Glomerular endothelial cell (primary cell): ENCODE measurements at regions not wholly inside any gene's neighbourhood (a gene's known extent, or its start where the extent isn't known, plus 50 kb on each side); places are given as distances from the start of the nearest gene placed in this dataset.

Source experiments
- DNase-seq: peaks from one replicate; pipeline ENCODE4 v3.0.0-alpha.2; 2011; ENCODE audit warnings: low read depth, low spot score; ENCODE audit errors: extremely low read depth

GRCh38 chr9:81841333-81841732, 86.9 kb upstream of the SPATA31D4 start:
- DNase-seq, result no peak

GRCh38 chr9:81844131-81844567, 84.1 kb upstream of the SPATA31D4 start:
- no peak for DNase-seq

- no peak for DNase-seq
These were observed 80.9 kb upstream of the SPATA31D4 start for GRCh38 chr9:81847181-81847915.

- DNase-seq, result peak; percentile 45
These were observed 79.8 kb upstream of the SPATA31D4 start for GRCh38 chr9:81848472-81848871.

GRCh38 chr9:81849631-81850259, 78.5 kb upstream of the SPATA31D4 start:
- no peak for DNase-seq

GRCh38 chr9:81850724-81851123, 77.5 kb upstream of the SPATA31D4 start:
- DNase-seq, result no peak

GRCh38 chr9:81851340-81851739, 76.9 kb upstream of the SPATA31D4 start:
- no peak for DNase-seq

- DNase-seq, result no peak
These were observed 75.4 kb upstream of the SPATA31D4 start for GRCh38 chr9:81852820-81853219.

- no peak for DNase-seq
These were observed 72.7 kb upstream of the SPATA31D4 start for GRCh38 chr9:81855538-81855937.

GRCh38 chr9:81858657-81859430, 69.4 kb upstream of the SPATA31D4 start:
- no peak for DNase-seq

- DNase-seq, result no peak
These were observed 67.6 kb upstream of the SPATA31D4 start for GRCh38 chr9:81860581-81860980.

GRCh38 chr9:81861644-81862043, 66.6 kb upstream of the SPATA31D4 start:
- no peak for DNase-seq

GRCh38 chr9:81868145-81868544, 60.1 kb upstream of the SPATA31D4 start:
- DNase-seq, result no peak

GRCh38 chr9:81871695-81872094, 56.5 kb upstream of the SPATA31D4 start:
- DNase-seq, result no peak

- DNase-seq, result peak; percentile 39
These were observed 54.0 kb upstream of the SPATA31D4 start for GRCh38 chr9:81874250-81874649.

GRCh38 chr9:81874931-81875330, 53.3 kb upstream of the SPATA31D4 start:
- peak; percentile 93 for DNase-seq

GRCh38 chr9:81877047-81877446, 51.2 kb upstream of the SPATA31D4 start:
- no peak for DNase-seq
